ENCODE measurements at regions not wholly inside any gene's neighbourhood (a gene's known extent, or its start where the extent isn't known, plus 50 kb on each side); places are given as distances from the start of the nearest gene placed in this dataset.

GRCh38 chr6:21753241-21754108 is 159.9 kb downstream of the SOX4 start:
- ATAC-seq (peak; percentile 74), DNase-seq (ENCODE audit: low read depth, low spot score) (no peak)
- intact Hi-C loops (cut with micrococcal nuclease; ENCODE audit: unreplicated experiment) (loop anchor here (10.0 kb wide), 1 partner anchor 161 kb away; no protein-coding TSS in a partner anchor), in situ Hi-C loops (cut with HindIII; ENCODE audit: low pct_unique_long_range_greater_than_20kb, low sequenced_read_pairs) (no loop called here)
- no TSS peak for BruUV-seq (replicated peaks)
- peak overlapping the region; percentile 100 for H3K27ac ChIP-seq (ENCODE audit: low read length)
- CTCF ChIA-PET = no interaction called here
- H3K4me3 ChIP-seq (ENCODE audit: low read depth in 2 of 2, low read length in 2 of 2) = peak overlapping the region in 1 of 2 experiments; percentile 27; a peak in 3 of 4 replicates
- POLR2A ChIA-PET = interaction anchor here (0.5 to 0.7 kb wide), 2 partner anchors 131 to 218 kb away, joined by 5 to 8 read pairs; no protein-coding TSS in a partner anchor
- peaks cover 77% of the 10 kb centered on the region for H3K4me1 ChIP-seq (ENCODE audit: control insufficient read depth, insufficient read depth, low read length)
- TF ChIP-seq CTCF (IDR thresholded peaks at IDR 0.05) (no peak), POLR2AphosphoS5 (IDR thresholded peaks at IDR 0.05; ENCODE audit: low read depth, low read length) (peak; percentile 58; the same call in 1 of the 2 replicates)
- no peaks in the 10 kb centered on the region for H3K36me3 ChIP-seq (ENCODE audit: control insufficient read depth, insufficient read depth, low read length)
- no peaks in the 10 kb centered on the region for H3K27me3 ChIP-seq (ENCODE audit: control insufficient read depth, insufficient read depth, low read length)
- no peaks in the 10 kb centered on the region for H3K9me3 ChIP-seq (ENCODE audit: control insufficient read depth, insufficient read depth, low read depth, low read length)

- BruUV-seq (replicated peaks) = no TSS peak
- in situ Hi-C loops (cut with HindIII; ENCODE audit: low pct_unique_long_range_greater_than_20kb, low sequenced_read_pairs) (no loop called here), intact Hi-C loops (cut with micrococcal nuclease; ENCODE audit: unreplicated experiment) (loop anchor here (10.0 kb wide), 1 partner anchor 160 kb away; no protein-coding TSS in a partner anchor)
- CTCF ChIA-PET = no interaction called here
- no peaks in the 10 kb centered on the region for H3K27me3 ChIP-seq (ENCODE audit: control insufficient read depth, insufficient read depth, low read length)
- TF ChIP-seq REST (IDR thresholded peaks at IDR 0.05; ENCODE audit: insufficient read depth in 1 of 2, low read depth in 2 of 2, low read length in 1 of 2) = no peak
- TF ChIP-seq CTCF (IDR thresholded peaks at IDR 0.05) = no peak
- TF ChIP-seq POLR2AphosphoS5 (IDR thresholded peaks at IDR 0.05; ENCODE audit: low read depth, low read length) = no peak
- TF ChIP-seq TCF7L2 (IDR thresholded peaks at IDR 0.05; ENCODE audit: low read depth, low read length) = no peak
- no peak for TF ChIP-seq SIN3A (IDR thresholded peaks at IDR 0.05; ENCODE audit: borderline replicate concordance, insufficient read depth, low read depth, low read length)
- POLR2A ChIA-PET = no interaction called here
- peaks cover 63% of the 10 kb centered on the region for H3K4me1 ChIP-seq (ENCODE audit: control insufficient read depth, insufficient read depth, low read length)
- no peaks in the 10 kb centered on the region for H3K36me3 ChIP-seq (ENCODE audit: control insufficient read depth, insufficient read depth, low read length)
- H3K4me3 ChIP-seq (ENCODE audit: low read depth in 2 of 2, low read length in 2 of 2) = peak overlapping the region in 1 of 2 experiments; percentile 6; a peak in 1 of 4 replicates
- ATAC-seq = peak; percentile 76
- H3K9me3 ChIP-seq (ENCODE audit: control insufficient read depth, insufficient read depth, low read depth, low read length) = no peaks in the 10 kb centered on the region
- H3K27ac ChIP-seq (ENCODE audit: low read length) = peak overlapping the region; percentile 100
- DNase-seq (ENCODE audit: low read depth, low spot score) = no peak
Measured at GRCh38 chr6:21754891-21755290, 161.3 kb downstream of the SOX4 start.
